ENCODE measurements at regions not wholly inside any gene's neighbourhood (a gene's known extent, or its start where the extent isn't known, plus 50 kb on each side); places are given as distances from the start of the nearest gene placed in this dataset.

- TF ChIP-seq CTCF (IDR thresholded peaks at IDR 0.05; ENCODE audit: insufficient read depth, low read length, poor library complexity, severe bottlenecking) (no peak), EZH2phosphoT487 (conservative IDR thresholded peaks at IDR 0.05; ENCODE audit: low read length) (no peak)
Observed at GRCh38 chr5:25540628-25541027, 895.9 kb upstream of the CDH10 start.

Data from SU-DHL-6 (cell line).